Right ventricle myocardium inferior (tissue), 1 donor: ENCODE measurements at regions not wholly inside any gene's neighbourhood (a gene's known extent, or its start where the extent isn't known, plus 50 kb on each side); places are given as distances from the start of the nearest gene placed in this dataset.
"Not testable (repeated sequence)": the region's sequence is repeated elsewhere in the genome, so short reads cannot be mapped to it uniquely, and the experiment has no call there.

ENCODE experiments used
- ATAC-seq: fragments of 200-7000 bp; cut with Tn5 transposase; one replicate; pipeline ENCODE4 v1.9.1; 2020; ENCODE audit warnings: mild to moderate bottlenecking, moderate library complexity
- DNase-seq: peaks from one replicate; pipeline ENCODE4 v3.0.0; 2021; ENCODE audit errors: missing footprints
- intact Hi-C: fragments of 100-400 bp; cut with DNase I; formaldehyde crosslinking; loops from one replicate; pipeline ENCODE4 v1.11.0; 2022
- donor health status: DM: no; HTN: yes; CAD: no; lungs with severe emphysema.

DNA sequence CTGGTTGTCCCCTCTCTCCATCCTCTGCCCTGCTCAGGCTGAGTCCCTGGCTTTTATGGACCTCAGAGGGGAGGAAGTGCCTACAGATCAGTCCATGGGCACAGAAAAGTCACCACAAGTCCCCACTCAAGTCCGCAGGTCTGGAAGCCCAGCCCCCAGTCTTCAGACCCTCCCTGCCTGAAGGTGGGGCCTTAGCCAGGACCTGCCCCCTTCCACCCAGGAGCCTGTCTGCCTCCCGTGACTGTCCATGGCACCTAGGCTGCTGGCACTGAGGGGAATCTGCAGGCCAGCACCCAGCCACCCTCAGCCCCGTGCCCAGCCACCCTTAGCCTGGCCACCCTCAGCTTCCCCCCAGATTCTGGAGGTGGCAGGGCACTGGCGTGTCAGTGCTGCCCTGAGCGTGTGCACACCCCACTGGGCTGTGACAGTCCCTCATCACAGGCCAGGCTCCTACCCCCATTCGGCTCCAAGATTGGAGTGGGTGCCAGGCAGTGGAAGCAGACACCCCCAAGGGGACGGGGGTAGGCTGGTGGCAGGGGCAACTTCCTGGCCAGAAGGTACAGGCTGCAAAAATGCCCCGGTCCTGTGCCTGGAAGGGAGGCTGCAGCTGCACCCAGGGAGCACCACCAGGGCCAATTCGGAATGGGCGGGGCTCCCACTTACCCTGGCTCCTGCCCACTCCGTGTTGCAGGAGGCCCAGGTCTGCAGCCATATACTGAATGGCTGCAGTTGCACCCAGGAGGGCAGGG is 154.7 kb upstream of the RMP24 start:
- no peak for ATAC-seq
- DNase-seq, result no peak
- intact Hi-C loops, result no loop called here

DNA sequence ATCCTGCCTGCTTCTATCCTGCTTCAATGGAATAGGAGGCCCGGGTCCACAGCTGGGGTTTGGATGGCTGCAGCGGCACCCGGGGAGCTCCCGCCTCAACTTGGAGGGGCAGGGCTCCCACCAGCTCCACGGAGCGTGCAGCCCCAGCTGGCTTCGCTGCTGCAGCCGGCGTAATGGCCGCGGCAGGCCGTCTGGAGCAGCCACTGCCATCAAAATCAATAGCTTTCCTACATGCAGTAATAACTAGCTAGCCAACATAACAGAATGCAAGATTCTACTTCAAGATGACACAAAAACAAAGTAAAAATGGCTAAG is 154.2 kb upstream of the RMP24 start:
- no peak for ATAC-seq
- intact Hi-C loops, result no loop called here
- no peak for DNase-seq

DNA sequence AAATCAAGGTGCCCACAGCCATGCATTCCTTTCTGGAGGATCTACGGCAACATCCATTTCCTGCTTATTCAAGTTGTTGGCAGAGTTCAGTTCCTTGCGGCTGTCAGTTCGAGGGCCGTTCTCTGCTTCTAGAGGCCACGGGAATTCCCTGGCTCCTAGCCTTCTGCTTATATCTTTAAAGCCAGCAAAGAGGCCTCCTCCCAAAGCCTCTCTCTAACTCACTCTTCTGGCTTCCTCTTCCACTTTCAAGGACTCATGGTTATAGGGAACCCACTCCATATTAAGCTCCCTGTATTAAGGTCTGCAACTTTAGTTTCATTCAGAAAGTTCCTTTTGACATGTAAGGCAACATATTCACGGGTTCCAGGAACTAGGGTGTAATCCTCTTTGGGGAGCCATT is 150.1 kb upstream of the RMP24 start:
- DNase-seq, result no peak
- ATAC-seq, result no peak
- intact Hi-C loops, result no loop called here

DNA sequence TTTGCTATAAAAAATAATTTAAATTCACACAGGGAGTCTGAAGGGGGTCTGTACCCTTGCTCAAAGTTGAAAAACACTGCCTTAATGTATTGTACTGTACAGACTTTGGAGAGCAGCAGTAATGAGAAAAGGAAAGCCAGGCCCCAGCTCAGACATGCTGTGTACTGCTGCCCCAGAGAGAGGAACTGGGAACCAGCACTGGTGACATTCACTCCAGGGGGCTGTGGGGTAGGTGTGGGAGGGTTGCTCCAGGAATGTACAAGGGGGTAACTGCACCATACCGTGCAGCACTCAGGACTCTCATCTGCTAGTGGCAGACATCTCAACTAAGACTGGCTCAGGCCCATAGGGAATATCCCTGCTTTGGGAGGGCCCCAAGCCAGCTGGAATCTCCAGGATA is 146.0 kb upstream of the RMP24 start:
- no peak for DNase-seq
- peak; percentile 13 for ATAC-seq
- intact Hi-C loops, result no loop called here

DNA sequence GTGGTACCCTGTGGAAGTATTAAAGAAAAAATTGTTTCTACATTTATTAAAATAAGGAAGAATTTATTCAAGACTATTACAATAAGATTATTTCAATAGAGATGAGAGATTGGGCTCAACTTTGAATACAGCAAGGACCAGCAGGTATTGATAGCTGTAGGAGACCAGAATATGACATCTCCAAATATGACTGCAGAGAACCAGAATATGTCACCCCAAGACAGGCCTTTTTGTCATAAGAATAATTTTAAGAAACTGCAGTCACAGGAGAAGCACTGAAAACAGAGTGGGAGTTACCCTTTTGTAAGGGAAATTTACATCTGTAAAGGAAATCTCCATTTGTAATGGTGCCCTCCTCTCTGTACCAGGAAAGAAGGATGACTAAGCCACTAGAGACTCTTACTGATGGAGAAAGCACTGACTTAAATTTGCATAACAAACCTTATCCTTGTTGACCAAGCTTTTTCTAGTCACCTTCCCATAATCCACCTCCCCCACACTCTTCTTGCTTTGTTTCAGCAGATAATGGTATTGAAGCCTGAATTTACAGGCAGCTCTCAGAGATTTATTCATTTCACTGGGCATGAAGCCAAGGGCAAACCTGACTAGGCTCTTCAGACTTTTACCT is 145.1 kb upstream of the RMP24 start:
- DNase-seq (no peak), ATAC-seq (no peak)
- intact Hi-C loops, result no loop called here

DNA sequence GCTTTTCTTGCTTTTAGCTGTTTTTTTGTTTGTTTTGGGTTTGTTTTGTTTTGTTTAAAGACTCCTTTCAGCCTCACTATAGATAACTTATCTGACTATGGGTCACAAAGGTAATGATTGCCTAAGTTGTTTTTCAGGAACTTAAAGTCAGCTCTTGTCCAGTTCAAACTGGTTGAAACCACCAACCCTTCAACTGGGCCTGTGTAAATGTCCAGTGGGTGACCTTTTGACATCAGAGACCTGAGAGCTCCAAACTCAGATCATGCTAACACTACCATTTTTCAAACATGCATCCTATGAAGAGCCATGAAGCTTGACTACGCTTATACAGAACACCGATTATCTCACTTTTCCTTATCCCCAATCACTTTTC is 144.6 kb upstream of the RMP24 start:
- ATAC-seq, result no peak
- DNase-seq, result no peak
- intact Hi-C loops, result no loop called here

DNA sequence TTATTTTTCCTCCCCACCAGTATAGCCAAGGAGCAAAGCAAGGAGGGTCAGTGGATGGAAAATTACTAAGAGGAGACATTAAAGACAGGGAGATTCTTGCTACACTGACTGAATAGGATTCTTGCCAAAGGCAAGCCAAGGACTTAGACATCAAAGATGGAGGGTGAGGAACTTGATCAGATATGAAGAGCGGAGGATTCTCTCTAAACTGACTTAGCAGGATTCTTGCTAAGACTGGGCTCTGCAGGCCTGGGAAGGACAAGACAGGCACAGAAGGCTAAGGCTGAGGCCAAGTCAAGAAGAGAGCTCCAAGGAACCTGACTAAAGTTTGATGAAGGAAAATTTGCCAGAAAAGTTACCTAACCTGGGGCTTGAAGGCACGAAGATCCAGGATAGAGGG is 143.9 kb upstream of the RMP24 start:
- DNase-seq (no peak), ATAC-seq (no peak)
- intact Hi-C loops, result no loop called here

DNA sequence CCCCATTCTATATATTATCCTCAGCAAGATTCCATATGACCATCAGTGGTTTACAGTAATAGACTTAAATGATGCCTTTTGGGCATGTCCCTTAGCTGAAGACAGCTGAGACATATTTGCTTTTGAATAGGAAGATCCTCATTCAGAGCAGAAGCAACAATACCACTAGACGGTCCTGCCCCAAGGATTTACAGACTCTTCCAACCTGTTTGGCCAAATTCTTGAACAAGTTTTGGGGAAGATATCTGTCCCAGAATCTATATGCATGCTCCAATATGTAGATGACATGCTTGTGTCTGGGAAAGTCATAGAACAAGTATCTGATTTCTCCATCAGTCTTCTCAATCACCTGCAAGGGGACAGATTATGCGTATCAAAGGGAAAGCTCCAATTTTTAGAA is 137.1 kb upstream of the RMP24 start:
- intact Hi-C loops, result no loop called here
- DNase-seq (no peak), ATAC-seq (no peak)

DNA sequence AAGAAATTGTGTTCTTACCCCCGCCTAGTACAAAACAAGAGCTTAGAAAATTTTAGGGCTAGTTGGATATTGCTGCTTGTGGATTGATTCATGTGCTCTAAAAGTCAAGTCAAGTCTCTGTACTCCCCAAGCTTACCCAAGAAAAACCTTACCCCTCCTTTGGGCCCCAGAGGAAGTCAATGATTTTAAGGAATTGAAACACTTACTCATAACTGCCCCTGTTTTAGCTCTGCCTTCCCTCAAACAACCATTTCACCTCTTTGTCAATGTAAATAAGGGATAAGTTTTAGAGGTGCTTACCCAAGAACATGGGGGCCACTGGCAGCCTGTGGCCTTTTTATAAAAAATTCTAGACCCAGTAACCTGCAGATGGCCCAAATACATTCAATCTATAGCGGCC is 136.6 kb upstream of the RMP24 start:
- DNase-seq, result no peak
- no peak for ATAC-seq
- intact Hi-C loops, result no loop called here

DNA sequence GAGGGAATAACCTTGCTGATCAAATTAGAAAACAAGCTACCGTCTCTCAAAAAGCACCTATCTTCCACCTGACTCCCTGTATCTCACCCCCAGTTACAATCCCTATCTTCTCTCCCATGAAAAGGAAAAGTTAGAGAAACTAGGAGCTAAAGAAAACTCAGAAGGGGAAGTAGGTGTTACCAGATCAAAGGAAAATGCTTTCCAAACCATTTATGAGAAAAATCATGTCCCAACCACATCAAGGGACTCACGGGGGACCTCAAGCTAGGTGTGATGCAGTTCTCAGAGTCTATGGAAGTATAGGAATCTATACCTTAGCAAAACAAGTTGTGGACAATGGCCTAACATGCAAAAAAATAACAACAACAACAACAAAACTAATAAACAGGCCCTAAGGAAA is 135.5 kb upstream of the RMP24 start:
- DNase-seq (no peak), ATAC-seq (no peak)
- intact Hi-C loops, result no loop called here

DNA sequence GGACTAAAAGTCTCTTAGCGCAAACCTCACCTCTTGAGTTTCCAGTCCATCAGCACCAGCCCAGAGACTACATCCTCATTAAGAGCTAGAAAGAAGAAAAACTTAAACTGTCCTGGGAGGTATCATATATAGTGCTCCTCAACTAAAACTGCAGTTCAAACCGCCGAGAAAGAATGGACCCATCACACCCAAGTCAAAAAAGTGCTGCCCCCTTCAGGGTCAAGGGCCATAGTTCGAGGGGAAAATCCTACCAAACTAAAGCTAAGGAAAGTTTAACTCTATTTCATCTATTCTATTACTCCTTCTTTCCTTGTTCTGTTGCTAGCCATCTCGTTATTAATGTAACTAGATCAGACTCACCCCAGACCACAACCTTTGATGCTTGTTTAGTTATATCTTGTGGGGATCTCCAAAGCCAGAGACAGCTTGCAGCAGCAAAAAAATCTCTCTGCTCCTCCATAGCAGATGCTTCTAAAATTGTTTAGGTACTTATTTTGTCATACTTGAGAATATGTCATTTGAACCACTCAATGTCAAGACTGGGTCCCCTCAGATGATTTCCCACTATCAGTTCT is 134.5 kb upstream of the RMP24 start:
- intact Hi-C loops, result no loop called here
- no peak for DNase-seq
- ATAC-seq, result no peak

DNA sequence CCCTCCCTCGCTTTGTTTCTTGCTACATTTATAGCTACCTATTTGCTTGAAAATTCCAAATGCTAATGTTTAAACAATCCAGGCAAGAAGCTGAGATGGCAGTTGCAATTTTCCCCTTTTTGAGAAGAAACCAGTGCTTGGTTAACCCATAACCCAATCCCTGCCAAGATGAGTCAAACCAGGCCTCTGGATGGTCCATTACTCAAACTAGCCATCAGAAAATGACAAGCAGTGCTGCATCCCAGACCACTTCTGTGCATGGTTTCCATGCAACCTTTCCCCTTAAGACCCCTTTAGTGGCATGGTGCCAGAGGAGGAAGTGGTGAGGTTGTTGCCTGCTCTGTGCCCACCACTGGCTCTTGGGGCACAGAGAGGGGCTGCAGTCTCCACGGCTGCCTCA is 131.2 kb upstream of the RMP24 start:
- intact Hi-C loops, result no loop called here
- ATAC-seq, result no peak

DNA sequence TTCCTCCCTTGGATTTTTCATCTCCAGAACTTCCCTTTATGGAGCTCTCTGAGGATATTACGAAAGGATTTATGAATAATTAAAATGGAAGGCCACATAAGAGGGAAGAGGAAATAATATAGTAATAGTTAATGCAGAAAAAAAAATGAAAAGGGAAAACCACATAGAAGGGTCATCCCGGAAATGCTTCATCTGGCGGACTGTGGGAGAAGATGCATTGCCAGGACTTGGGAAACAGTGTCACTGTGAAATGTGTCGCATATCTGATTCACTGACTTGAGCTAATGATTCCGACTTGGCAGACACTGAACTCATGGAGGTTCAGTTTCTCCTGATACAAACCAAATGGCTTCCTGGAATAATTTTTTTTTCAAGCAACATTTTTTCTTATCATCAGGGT is 129.9 kb upstream of the RMP24 start:
- ATAC-seq, result no peak
- intact Hi-C loops, result no loop called here

More for the DNA sequence above, 131.2 kb upstream of the RMP24 start:
- DNase-seq, result no peak

DNA sequence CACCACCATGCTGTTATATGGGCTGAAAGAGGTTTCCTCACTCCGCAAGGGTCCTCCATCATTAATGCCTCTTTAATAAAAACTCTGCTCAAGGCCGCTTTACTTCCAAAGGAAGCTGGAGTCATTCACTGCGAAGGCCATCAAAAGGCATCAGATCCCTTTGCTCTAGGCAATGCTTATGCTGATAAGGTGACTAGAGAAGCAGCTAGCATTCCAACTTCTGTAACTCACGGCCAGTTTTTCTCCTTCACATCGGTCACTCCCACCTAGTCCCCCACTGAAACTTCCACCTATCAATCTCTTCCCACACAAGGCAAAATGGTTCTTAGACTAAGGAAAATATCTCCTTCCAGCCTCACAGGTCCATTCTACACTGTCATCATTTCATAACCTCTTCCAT is 124.2 kb upstream of the RMP24 start:
- intact Hi-C loops, ATAC-seq, DNase-seq: not testable (repeated sequence)

More for the DNA sequence above, 129.9 kb upstream of the RMP24 start:
- no peak for DNase-seq

DNA sequence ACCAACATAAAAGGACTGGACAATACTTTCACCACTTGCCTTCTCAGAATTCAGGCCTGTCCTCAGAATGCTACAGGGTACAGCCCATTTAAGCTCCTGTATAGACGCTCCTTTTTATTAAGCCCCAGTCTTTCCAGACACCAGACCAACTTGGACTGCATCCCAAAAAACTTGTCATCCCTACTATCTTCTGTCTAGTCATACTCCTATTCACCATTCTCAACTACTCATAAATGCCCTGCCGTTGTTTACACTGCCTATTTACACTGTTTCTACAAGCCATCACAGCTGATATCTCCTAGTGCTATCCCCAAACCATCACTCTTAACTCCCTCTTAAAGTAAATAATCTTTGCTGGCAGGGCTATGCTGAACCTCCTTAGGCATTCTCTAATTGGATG is 123.2 kb upstream of the RMP24 start:
- intact Hi-C loops, DNase-seq, ATAC-seq: not testable (repeated sequence)

DNA sequence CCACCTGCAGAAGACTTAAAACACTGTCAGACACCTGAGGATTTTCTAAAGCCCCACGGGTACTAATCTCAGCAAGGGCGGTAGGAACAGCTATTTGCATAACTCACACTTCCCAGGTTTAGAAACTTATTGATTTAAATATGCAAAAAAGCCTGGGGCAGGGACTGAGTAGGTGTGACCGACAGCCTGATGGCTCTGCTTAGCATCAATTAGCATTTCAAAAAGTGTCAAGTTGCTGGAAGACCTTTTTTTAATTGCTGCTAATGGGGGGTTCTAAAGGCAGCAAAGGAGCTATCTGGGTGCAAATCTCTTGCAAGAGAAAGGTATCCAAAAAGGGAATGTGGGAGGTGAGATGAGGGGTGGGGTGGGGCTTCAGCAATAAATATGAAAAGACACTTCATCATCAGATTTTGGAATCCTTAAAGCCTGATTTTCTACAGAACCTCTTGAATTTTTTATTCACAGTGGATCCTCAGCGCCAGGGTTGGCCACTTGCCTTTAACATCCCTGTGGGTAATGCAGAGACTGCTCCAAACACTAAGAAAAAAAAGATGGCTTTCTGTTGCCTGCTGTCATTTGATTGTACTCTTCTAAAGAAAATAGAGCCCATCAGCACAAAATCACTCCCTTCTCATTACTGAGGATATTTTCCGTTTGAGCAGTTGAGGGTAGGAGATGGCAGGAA is 121.1 kb upstream of the RMP24 start:
- intact Hi-C loops, result no loop called here
- DNase-seq (no peak), ATAC-seq (no peak)

DNA sequence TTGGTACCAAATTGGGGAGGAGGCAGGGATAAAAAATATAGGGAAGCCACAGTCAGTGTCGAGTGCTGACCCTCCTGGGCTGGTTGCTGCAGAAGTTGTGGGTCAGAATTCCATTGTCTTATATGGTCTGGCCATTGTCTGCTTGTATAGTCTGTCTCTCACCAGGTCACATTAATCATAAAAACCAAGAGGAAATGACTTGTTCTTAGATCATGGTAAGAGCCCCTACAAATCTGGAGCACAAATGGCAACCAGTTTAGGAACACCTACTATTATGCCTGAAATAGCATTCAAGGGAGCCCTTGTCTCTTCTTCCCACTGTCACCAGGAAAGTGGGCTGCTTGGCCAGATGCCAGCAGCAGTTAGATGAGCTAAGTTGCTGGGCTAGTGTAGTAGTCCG is 119.7 kb upstream of the RMP24 start:
- intact Hi-C loops, result no loop called here
- ATAC-seq (no peak), DNase-seq (no peak)

DNA sequence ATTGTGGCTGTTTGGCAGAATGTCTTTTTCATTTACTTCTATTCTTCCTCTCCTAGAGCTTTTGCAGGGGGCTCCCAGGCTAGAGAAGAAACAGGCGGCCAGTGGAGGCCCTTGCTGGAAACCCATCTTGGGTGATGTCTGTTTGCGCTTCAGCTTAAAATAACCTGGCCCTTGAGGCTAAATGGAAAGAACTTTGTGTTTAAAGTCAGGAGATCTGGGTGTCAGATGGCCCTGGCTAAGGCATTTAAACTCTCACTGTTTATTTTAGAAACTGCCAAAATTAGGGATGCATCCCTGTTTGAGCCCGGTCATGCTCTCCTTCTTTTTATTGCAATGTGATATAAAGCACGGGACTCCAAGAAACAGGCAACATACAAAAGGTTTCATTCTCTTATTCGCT is 118.4 kb upstream of the RMP24 start:
- ATAC-seq (no peak), DNase-seq (no peak)
- intact Hi-C loops, result no loop called here

DNA sequence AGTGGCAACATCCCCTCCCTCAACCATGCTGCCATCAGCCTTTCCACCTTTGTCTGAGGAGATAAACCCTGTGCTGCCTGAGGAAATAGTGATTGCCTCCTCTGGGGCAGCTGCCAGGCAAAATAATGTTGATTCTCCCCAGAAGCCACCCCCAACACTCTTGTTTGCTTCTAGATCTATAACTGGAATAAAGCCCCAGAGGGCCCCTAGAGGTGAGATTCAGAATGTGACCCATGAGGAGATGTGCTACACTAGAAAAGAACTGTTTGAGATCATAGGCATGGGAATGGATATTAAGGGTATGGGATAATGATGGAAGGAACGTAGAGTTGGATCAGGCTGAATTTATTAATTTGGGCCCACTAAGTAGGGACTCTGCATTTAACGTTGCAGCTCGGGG is 116.3 kb upstream of the RMP24 start:
- no peak for DNase-seq
- intact Hi-C loops, result no loop called here
- ATAC-seq, result no peak

DNA sequence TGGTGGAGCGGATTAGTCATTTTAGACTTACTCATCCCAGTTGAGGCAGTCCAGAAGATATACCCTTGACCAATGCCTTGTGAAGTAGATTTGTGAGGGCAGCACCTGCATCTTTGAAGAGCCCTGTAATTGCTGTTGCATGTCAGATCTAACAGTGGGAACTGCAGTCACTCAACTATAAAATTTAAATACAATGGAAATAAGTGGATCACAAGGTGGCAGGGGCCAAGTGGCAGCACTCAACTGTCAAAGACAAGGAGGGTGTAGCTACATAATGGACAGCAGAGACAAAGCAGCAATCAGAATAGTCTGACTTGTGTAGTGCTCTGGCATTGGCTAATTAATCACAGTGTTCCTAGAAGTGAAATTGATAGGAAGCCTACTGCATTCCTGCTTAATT is 115.8 kb upstream of the RMP24 start:
- intact Hi-C loops, DNase-seq, ATAC-seq: not testable (repeated sequence)
